Osteoblast (primary cell): ENCODE measurements at regions not wholly inside any gene's neighbourhood (a gene's known extent, or its start where the extent isn't known, plus 50 kb on each side); places are given as distances from the start of the nearest gene placed in this dataset.
"Not testable (repeated sequence)": the region's sequence is repeated elsewhere in the genome, so short reads cannot be mapped to it uniquely, and the experiment has no call there.

Source experiments
- DNase-seq: peaks from one replicate; pipeline ENCODE4 v3.0.0; 2011; ENCODE audit warnings: low spot score, mixed read lengths; ENCODE audit not compliant: insufficient read length; ENCODE audit errors: missing footprints
- H2AFZ ChIP-seq: 2 replicates; pipeline ENCODE4 v1.6.0; 2011; ENCODE audit warnings: mild to moderate bottlenecking, low read length
- H3K27ac ChIP-seq: 2 replicates; pipeline ENCODE4 v1.5.1; 2011; ENCODE audit warnings: mild to moderate bottlenecking, low read depth, low read length, moderate library complexity
- H3K27me3 ChIP-seq: 2 replicates; pipeline ENCODE4 v1.6.0; 2012; ENCODE audit warnings: mild to moderate bottlenecking, control low read depth, inconsistent platforms, low read length, moderate library complexity; ENCODE audit not compliant: insufficient read depth
- H3K36me3 ChIP-seq: 2 replicates; pipeline ENCODE4 v1.5.1; 2011; ENCODE audit warnings: mild to moderate bottlenecking, low read length, control low read depth, moderate library complexity; ENCODE audit not compliant: insufficient read depth
- H3K4me1 ChIP-seq: 2 replicates; pipeline ENCODE4 v1.5.1; 2011; ENCODE audit warnings: mild to moderate bottlenecking, low read length, control low read depth, moderate library complexity; ENCODE audit not compliant: insufficient read depth
- H3K4me2 ChIP-seq: 2 replicates; pipeline ENCODE4 v1.6.0; 2011; ENCODE audit warnings: mild to moderate bottlenecking, low read length; ENCODE audit not compliant: insufficient read depth
- H3K4me3 ChIP-seq: fragments of 200-600 bp; sonication (generic); 3 replicates; pipeline ENCODE4 v1.5.1; 2012; ENCODE audit warnings: mild to moderate bottlenecking, low read length, inconsistent platforms; ENCODE audit not compliant: insufficient read depth
- H3K79me2 ChIP-seq: 2 replicates; pipeline ENCODE4 v1.6.0; 2012; ENCODE audit warnings: mild to moderate bottlenecking, low read length, control low read depth, inconsistent platforms; ENCODE audit not compliant: insufficient read depth
- H3K9me3 ChIP-seq: 2 replicates; pipeline ENCODE4 v1.5.1; 2011; ENCODE audit warnings: low read depth, low read length, control low read depth
- H4K20me1 ChIP-seq: 2 replicates; pipeline ENCODE4 v1.6.0; 2012; ENCODE audit warnings: mild to moderate bottlenecking, low read length, control low read depth; ENCODE audit not compliant: insufficient read depth
- TF ChIP-seq, protein P1 (sequence below): IDR thresholded peaks from 2 replicates; pipeline ENCODE4 v1.5.1; 2011; ENCODE audit warnings: mild to moderate bottlenecking, low read depth, low read length, moderate library complexity; ENCODE audit errors: extremely low read depth

DNA sequence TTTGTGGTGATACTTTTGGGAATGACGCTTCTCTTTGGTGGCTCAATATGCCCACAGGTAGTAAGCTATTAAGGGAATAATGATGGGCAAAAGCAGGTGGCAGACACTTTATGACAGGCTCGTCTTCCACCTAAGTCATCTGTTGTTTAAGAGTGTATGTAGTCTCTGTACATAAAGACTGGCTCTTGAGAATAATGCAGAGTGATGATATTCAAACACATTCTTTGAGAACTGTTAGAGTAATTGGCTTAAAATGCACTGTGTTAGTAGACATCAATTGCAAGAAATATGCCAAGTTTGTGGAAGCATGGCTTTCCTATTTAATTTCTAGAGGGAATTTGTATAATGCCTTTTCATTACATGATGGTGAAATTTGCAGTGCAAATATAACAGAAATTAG, 694.8 kb upstream of the MIS18BP1 start:
- Histone ChIP-seq H4K20me1 (no peaks in the 10 kb centered on the region), H3K79me2 (no peaks in the 10 kb centered on the region), H3K4me1 (no peaks in the 10 kb centered on the region), H3K36me3 (no peaks in the 10 kb centered on the region), H3K9me3 (no peaks in the 10 kb centered on the region), H3K27ac (no peak overlapping the region), H3K4me2 (no peak overlapping the region), H3K27me3 (no peaks in the 10 kb centered on the region), H2AFZ (no peak overlapping the region), H3K4me3 (no peak overlapping the region)
- TF ChIP-seq, protein P1, sequence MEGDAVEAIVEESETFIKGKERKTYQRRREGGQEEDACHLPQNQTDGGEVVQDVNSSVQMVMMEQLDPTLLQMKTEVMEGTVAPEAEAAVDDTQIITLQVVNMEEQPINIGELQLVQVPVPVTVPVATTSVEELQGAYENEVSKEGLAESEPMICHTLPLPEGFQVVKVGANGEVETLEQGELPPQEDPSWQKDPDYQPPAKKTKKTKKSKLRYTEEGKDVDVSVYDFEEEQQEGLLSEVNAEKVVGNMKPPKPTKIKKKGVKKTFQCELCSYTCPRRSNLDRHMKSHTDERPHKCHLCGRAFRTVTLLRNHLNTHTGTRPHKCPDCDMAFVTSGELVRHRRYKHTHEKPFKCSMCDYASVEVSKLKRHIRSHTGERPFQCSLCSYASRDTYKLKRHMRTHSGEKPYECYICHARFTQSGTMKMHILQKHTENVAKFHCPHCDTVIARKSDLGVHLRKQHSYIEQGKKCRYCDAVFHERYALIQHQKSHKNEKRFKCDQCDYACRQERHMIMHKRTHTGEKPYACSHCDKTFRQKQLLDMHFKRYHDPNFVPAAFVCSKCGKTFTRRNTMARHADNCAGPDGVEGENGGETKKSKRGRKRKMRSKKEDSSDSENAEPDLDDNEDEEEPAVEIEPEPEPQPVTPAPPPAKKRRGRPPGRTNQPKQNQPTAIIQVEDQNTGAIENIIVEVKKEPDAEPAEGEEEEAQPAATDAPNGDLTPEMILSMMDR: no peak
- no peak for DNase-seq

DNA sequence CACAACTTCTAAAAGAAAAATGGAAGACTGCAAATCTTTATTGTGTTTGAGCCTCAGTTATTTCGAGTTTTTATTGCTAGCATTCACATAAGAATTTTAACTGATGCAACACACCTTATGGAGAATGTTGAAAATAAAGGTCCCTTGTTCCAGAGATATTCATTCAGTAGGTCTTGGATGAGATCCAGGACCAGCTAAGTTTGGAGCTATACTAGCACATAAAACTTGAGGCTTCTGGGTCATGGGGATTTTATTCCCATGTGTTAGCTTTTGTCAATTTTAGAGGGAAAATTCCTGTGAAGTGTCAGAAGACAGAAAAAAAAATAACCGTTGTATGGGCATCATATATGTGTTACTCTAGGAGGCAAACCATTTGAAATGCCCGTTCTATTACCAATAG, 693.2 kb upstream of the MIS18BP1 start:
- no peaks in the 10 kb centered on the region for H4K20me1 ChIP-seq
- no peak overlapping the region for H3K27ac ChIP-seq
- H3K4me3 ChIP-seq: no peak overlapping the region
- TF ChIP-seq, protein P1: no peak
- DNase-seq: no peak
- H3K27me3 ChIP-seq: no peaks in the 10 kb centered on the region
- no peaks in the 10 kb centered on the region for H3K36me3 ChIP-seq
- no peak overlapping the region for H3K4me2 ChIP-seq
- H3K79me2 ChIP-seq: no peaks in the 10 kb centered on the region
- H3K9me3 ChIP-seq: no peaks in the 10 kb centered on the region
- H3K4me1 ChIP-seq: no peaks in the 10 kb centered on the region
- no peak overlapping the region for H2AFZ ChIP-seq

GRCh38 chr14:45940318-45940717, 687.3 kb upstream of the MIS18BP1 start:
- H3K36me3 ChIP-seq: no peaks in the 10 kb centered on the region
- no peaks in the 10 kb centered on the region for H3K79me2 ChIP-seq
- H3K9me3 ChIP-seq: no peaks in the 10 kb centered on the region
- H4K20me1 ChIP-seq: no peaks in the 10 kb centered on the region
- H3K27ac ChIP-seq: no peak overlapping the region
- H3K27me3 ChIP-seq: no peaks in the 10 kb centered on the region
- no peak for DNase-seq
- no peak overlapping the region for H2AFZ ChIP-seq
- no peak overlapping the region for H3K4me3 ChIP-seq
- no peaks in the 10 kb centered on the region for H3K4me1 ChIP-seq
- H3K4me2 ChIP-seq: no peak overlapping the region
- TF ChIP-seq, protein P1: no peak

DNA sequence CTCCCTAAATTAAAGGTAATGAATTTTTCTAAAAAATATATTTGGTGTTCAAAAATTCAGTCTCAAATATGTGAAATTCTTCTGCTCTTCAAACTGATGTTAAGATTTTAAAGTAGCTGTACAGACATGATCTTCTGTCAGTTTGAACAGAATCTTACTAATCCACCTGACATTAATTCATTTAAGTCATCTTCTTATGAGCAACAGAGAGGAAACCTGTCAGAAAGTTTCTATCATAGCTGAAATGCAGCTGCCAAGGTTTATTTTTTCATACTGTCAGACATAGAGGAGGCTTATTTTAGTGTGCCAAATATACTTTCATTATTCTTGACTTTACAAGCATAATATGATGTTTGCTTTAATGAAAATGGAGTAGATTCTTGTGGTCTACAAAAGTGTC, 686.6 kb upstream of the MIS18BP1 start:
- Histone ChIP-seq H3K4me1 (no peaks in the 10 kb centered on the region), H3K36me3 (no peaks in the 10 kb centered on the region), H3K9me3 (no peaks in the 10 kb centered on the region), H3K27me3 (no peaks in the 10 kb centered on the region), H2AFZ (no peak overlapping the region), H3K4me3 (no peak overlapping the region), H3K4me2 (no peak overlapping the region), H3K27ac (no peak overlapping the region), H4K20me1 (no peaks in the 10 kb centered on the region), H3K79me2 (no peaks in the 10 kb centered on the region)
- TF ChIP-seq, protein P1: no peak
- no peak for DNase-seq

DNA sequence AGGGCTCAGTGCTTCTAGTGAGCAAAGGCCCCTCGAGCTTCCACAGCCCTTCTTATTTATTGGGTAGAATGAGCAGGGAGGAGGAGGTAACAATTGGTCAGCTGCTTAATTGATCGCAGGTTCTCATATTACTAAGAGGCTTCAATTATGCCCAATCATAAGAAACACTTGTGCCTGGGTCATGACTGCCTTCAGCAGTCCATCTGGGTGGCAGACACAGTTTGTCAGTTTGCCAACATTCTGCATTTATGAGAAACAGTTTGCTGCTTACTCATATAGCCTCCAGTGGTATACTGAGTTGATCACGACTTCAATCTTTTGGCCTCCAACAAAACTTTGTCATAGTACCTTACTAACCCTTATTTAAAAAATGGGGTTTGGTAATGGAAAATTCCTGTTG, 667.0 kb upstream of the MIS18BP1 start:
- not testable (repeated sequence) for H3K4me1 ChIP-seq, H4K20me1 ChIP-seq, H3K4me2 ChIP-seq, DNase-seq, H3K4me3 ChIP-seq, H3K27me3 ChIP-seq, H3K9me3 ChIP-seq, H3K27ac ChIP-seq, H3K79me2 ChIP-seq, H3K36me3 ChIP-seq, H2AFZ ChIP-seq
